Common myeloid progenitor, CD34-positive (primary cell): ENCODE measurements at regions not wholly inside any gene's neighbourhood (a gene's known extent, or its start where the extent isn't known, plus 50 kb on each side); places are given as distances from the start of the nearest gene placed in this dataset.

Experiments
- CTCF ChIA-PET: fragments of 350-600 bp; sonication (Branson Sonifier 250); formaldehyde crosslinking; loops from one replicate; lab custom pipeline; 2021; ENCODE audit warnings: antibody characterized with exemption; lab: Charles Lee
- POLR2A ChIA-PET: fragments of 350-600 bp; sonication (Branson Sonifier 250); formaldehyde crosslinking; loops from one replicate; lab custom pipeline; 2021; ENCODE audit warnings: antibody characterized with exemption; lab: Charles Lee
- DNase-seq, 3 donors: peaks; one replicate each; pipeline versions ENCODE4 v3.0.0 to v3.0.0-alpha.2; 2013
- H3K27ac ChIP-seq, 2 experiments: 1 replicate in 1 of 2; 2 replicates in 1 of 2; pipeline ENCODE4 v1.7.0; 2013; ENCODE audit warnings: inconsistent platforms in 2 of 2, low read length in 2 of 2, mild to moderate bottlenecking in 2 of 2, low read depth in 1 of 2, moderate library complexity in 1 of 2; ENCODE audit not compliant: severe bottlenecking in 2 of 2, insufficient read depth in 1 of 2, poor library complexity in 1 of 2
- H3K27me3 ChIP-seq, 5 experiments: replicated peaks in 2 of 5; 1 replicate in 3 of 5; 2 replicates in 2 of 5; pipeline versions ENCODE4 v1.6.1 to v1.7.0; 2013; ENCODE audit warnings: low read length in 4 of 5, mild to moderate bottlenecking in 2 of 5, moderate library complexity in 2 of 5, inconsistent platforms in 1 of 5; ENCODE audit not compliant: insufficient read depth in 5 of 5, control insufficient read depth in 4 of 5
- H3K36me3 ChIP-seq, 4 experiments: 1 replicate in 2 of 4; 2 replicates in 2 of 4; pipeline versions ENCODE4 v1.6.1 to v1.7.0; 2013; ENCODE audit warnings: low read length in 3 of 4, control low read depth in 1 of 4, mild to moderate bottlenecking in 1 of 4; ENCODE audit not compliant: control insufficient read depth in 4 of 4, insufficient read depth in 4 of 4
- H3K4me1 ChIP-seq, 4 experiments: 1 replicate in 3 of 4; 2 replicates in 1 of 4; pipeline versions ENCODE4 v1.6.1 to v1.7.1; 2013; ENCODE audit warnings: low read length in 3 of 4, mild to moderate bottlenecking in 3 of 4, control low read depth in 1 of 4, inconsistent platforms in 1 of 4, moderate library complexity in 1 of 4; ENCODE audit not compliant: control insufficient read depth in 4 of 4, insufficient read depth in 4 of 4; ENCODE audit errors: control extremely low read depth in 1 of 4
- H3K4me3 ChIP-seq, 7 experiments: 1 replicate in 4 of 7; 2 replicates in 3 of 7; pipeline versions ENCODE4 v1.5.1 to v1.7.0; 2013; ENCODE audit warnings: mild to moderate bottlenecking in 7 of 7, low read length in 6 of 7, moderate library complexity in 6 of 7, inconsistent platforms in 2 of 7, low read depth in 2 of 7, control low read depth in 1 of 7; ENCODE audit not compliant: insufficient read depth in 4 of 7, control insufficient read depth in 1 of 7; ENCODE audit errors: extremely low read depth in 1 of 7
- H3K9me3 ChIP-seq, 5 experiments: 1 replicate in 4 of 5; 2 replicates in 1 of 5; pipeline versions ENCODE4 v1.6.1 to v1.7.1; 2013; ENCODE audit warnings: low read length in 4 of 5, mild to moderate bottlenecking in 2 of 5, inconsistent platforms in 1 of 5, low read depth in 1 of 5, moderate library complexity in 1 of 5; ENCODE audit not compliant: control insufficient read depth in 4 of 5, insufficient read depth in 2 of 5; ENCODE audit errors: control extremely low read depth in 1 of 5
- WGBS: methylation state at CpG from one replicate; pipeline ENCODE4 v1.1.5; 2013; ENCODE audit not compliant: insufficient coverage; 5-methylcytosine and 5-hydroxymethylcytosine counted together

DNA sequence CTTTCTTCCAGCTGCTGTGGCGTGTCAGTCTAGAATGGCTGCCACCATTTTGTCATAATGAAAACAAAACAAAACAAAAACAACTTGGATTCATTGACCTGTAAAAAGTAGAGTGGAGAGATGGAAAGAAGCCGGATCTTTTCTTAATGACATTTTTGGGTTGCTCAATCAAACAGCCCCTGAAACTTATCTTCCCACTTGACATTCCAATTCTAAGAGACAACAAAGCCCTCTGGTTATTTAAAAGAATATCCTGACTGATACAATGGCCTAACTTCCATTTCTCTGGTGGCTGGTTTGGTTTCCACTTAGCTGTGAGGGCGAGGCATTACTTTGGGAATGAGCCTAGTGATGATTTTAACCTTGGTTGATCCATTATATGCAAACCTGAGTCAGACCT is 123.7 kb downstream of the AQP4 start:
- no peak for DNase-seq

DNA sequence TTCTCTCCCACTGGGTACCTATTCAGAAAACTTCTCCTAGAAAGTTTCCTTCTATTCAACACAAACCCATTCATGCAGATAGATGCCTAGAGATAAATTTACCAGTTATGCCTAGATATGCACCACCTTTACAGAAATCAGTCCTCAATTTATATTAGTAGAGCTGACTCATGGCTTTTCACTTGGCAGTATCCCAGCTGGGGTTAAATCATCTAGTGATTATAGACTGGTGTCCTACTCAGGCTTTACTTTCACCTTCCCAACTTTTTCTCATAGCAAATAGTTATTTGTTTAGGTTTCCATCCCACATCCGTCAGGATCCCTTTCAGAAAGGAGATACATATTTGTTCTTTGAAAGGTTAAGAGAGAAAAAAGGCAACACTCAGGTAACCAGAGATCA is 124.5 kb downstream of the AQP4 start:
- Histone ChIP-seq H3K4me3 (no peak overlapping the region), H3K9me3 (peaks cover 0 to 3% (median 0%) of the 10 kb centered on the region in 5 experiments), H3K27ac (no peak overlapping the region), H3K27me3 (no peaks in the 10 kb centered on the region), H3K36me3 (no peaks in the 10 kb centered on the region), H3K4me1 (peaks cover 0 to 1% (median 0%) of the 10 kb centered on the region in 4 experiments)
- CTCF ChIA-PET, result interaction anchor here (1.2 to 1.3 kb wide), 2 partner anchors 12 to 14 kb away, joined by 3 to 4 read pairs; no protein-coding TSS in a partner anchor
- POLR2A ChIA-PET, result no interaction called here
- DNase-seq, result no peak
- WGBS, result no CpG with 5 or more reads among the region's 1 CpG

More for the DNA sequence above, 123.7 kb downstream of the AQP4 start:
- ChIA-PET POLR2A (no interaction called here), CTCF (interaction anchor here (0.7 kb wide), 1 partner anchor 25 kb away, joined by 3 read pairs; no protein-coding TSS in a partner anchor)
- Histone ChIP-seq H3K9me3 (peaks cover 0 to 3% (median 0%) of the 10 kb centered on the region in 5 experiments), H3K36me3 (no peaks in the 10 kb centered on the region), H3K27ac (no peak overlapping the region), H3K4me1 (peaks cover 0 to 7% (median 1%) of the 10 kb centered on the region in 4 experiments), H3K27me3 (no peaks in the 10 kb centered on the region), H3K4me3 (no peak overlapping the region)
- 100% methylated on average over 1 of the region's 3 CpGs for WGBS

DNA sequence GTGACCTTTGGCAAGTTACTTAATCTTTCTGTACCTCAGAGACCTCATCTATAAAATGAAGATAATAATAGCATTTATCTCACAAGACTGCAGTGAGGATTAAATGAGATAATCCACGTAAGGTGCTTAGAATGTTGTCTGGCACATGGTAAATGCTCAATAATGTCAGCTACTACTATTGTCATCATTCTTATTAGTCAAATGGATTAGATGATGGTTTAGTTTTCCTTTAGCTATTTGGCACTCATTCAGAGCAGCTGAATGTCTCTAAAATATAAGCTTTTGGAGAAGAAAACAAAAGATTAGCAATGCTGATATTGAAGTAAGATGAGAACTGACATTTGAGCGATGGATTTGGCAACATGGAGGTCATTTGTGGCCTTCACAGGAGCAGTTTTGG is 125.1 kb downstream of the AQP4 start:
- no peaks in the 10 kb centered on the region for H3K4me1 ChIP-seq
- H3K4me3 ChIP-seq, result no peak overlapping the region
- ChIA-PET POLR2A (interaction anchor here (0.6 kb wide), 1 partner anchor 63 kb away, joined by 8 read pairs; no protein-coding TSS in a partner anchor), CTCF (interaction anchor here (1.2 to 1.3 kb wide), 2 partner anchors 11 to 13 kb away, joined by 3 to 4 read pairs; no protein-coding TSS in a partner anchor)
- H3K27ac ChIP-seq, result no peak overlapping the region
- no peaks in the 10 kb centered on the region for H3K27me3 ChIP-seq
- H3K9me3 ChIP-seq, result peaks cover 0 to 3% (median 0%) of the 10 kb centered on the region in 5 experiments
- H3K36me3 ChIP-seq, result no peaks in the 10 kb centered on the region
- DNase-seq, result no peak
- 100% methylated on average over 1 of the region's 2 CpGs for WGBS

DNA sequence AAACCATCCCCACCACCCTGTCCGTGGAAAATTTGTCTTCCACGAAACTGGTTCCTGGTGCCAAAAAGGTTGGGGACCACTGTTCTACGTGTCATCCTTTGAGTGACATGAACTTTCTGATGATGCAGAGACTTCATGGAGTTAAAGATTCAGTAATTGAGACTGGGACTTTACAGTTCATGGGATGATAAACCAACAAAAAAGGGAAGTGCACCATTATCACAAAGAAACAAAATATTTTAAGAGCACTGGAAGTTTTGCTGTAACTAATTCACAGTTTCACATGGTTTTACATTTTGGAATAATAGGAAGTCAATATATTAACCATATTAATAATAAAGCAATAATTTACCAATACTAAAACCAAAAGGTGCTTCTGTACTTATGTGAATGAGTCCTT is 126.8 kb downstream of the AQP4 start:
- no peak for DNase-seq
- WGBS, result 100% methylated on average over 3 of the region's 3 CpGs
- peaks cover 0 to 3% (median 0%) of the 10 kb centered on the region in 5 experiments for H3K9me3 ChIP-seq
- H3K4me3 ChIP-seq, result no peak overlapping the region
- ChIA-PET CTCF (no interaction called here), POLR2A (interaction anchor here (0.5 kb wide), 1 partner anchor 14 kb away, joined by 4 read pairs; no protein-coding TSS in a partner anchor)
- H3K27ac ChIP-seq, result no peak overlapping the region
- H3K4me1 ChIP-seq, result no peaks in the 10 kb centered on the region
- H3K27me3 ChIP-seq, result no peaks in the 10 kb centered on the region
- H3K36me3 ChIP-seq, result no peaks in the 10 kb centered on the region

DNA sequence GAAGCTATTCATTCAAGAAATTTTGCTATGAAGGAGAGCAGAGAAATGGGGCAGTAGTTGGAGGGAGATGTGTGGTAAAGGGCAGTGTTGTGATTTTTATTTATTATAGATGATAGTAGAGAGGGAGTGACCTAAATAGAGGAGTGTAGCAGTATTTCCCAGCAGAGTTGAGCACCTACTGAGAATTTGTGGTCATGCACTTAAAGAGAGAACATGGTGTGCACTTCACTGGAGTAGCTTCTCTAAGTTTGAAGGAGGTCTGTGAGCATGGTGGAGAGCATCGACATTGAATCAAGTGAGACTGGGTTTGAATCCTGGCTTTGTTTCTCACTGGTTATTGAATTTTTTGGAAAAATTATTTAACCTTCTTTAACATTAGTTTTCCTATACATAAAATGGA is 129.2 kb downstream of the AQP4 start:
- no peaks in the 10 kb centered on the region for H3K27me3 ChIP-seq
- peaks cover 0 to 2% (median under 1%) of the 10 kb centered on the region in 4 experiments for H3K4me1 ChIP-seq
- no peaks in the 10 kb centered on the region for H3K36me3 ChIP-seq
- ChIA-PET CTCF (no interaction called here), POLR2A (no interaction called here)
- WGBS, result no CpG with 5 or more reads among the region's 1 CpG
- H3K4me3 ChIP-seq, result no peak overlapping the region
- H3K27ac ChIP-seq, result no peak overlapping the region
- no peak for DNase-seq
- peaks cover 0 to 3% (median 0%) of the 10 kb centered on the region in 5 experiments for H3K9me3 ChIP-seq

DNA sequence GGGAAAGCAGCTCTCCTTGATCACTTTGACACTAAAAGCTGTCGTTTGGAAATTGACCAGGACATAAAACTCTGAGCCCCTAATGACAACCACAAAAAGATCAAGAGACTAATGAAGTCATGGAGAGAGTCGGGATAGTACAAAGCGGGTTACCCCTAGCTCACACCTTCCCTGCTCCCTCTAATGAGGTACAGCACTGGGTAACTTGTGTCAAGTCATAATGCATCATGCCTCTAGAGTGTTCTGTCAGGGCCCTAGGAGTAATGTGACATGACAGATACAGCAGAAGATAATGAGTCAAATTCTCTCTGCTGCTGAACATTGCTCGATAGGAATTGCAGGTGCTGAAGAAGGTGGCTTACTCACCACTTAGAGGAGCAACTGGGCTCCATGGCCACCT is 130.7 kb downstream of the AQP4 start:
- Histone ChIP-seq H3K27me3 (no peaks in the 10 kb centered on the region), H3K4me1 (peaks cover 0 to 7% (median 1%) of the 10 kb centered on the region in 4 experiments), H3K9me3 (peaks cover 0 to 3% (median 0%) of the 10 kb centered on the region in 5 experiments), H3K27ac (no peak overlapping the region), H3K36me3 (no peaks in the 10 kb centered on the region), H3K4me3 (no peak overlapping the region)
- POLR2A ChIA-PET, result no interaction called here
- CTCF ChIA-PET, result interaction anchor here (0.8 to 1.5 kb wide), 2 partner anchors 15 to 21 kb away, joined by 3 to 4 read pairs; no protein-coding TSS in a partner anchor
- WGBS, result 95% methylated on average over 4 of the region's 4 CpGs
- DNase-seq, result no peak

DNA sequence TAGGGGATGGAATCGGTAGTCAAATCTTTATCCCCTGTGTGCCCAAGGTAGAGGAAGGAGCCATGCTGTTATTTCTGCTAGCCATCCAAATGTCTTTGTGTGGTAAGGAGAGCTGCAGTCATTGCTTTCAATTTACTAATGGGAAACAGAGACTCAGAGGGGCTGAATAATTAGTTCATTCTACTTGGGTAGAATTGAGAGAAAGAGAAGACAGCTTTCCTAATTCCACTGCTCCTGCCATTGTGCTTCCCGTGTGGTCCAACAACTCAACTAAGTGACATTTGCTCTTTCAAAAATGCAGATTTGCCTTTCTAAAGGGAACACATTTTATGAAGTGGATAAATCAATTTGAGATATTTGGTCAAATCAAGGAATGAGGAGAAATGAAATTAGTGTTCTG is 136.1 kb downstream of the AQP4 start:
- Histone ChIP-seq H3K4me1 (peaks cover 0 to 7% (median 1%) of the 10 kb centered on the region in 4 experiments), H3K9me3 (no peaks in the 10 kb centered on the region), H3K36me3 (no peaks in the 10 kb centered on the region), H3K27me3 (no peaks in the 10 kb centered on the region), H3K27ac (no peak overlapping the region), H3K4me3 (no peak overlapping the region)
- CTCF ChIA-PET, result interaction anchor here (1.0 to 1.2 kb wide), 2 partner anchors 10 to 11 kb away, joined by 3 to 4 read pairs; no protein-coding TSS in a partner anchor
- no peak for DNase-seq
- POLR2A ChIA-PET, result no interaction called here
- WGBS, result no CpG with 5 or more reads among the region's 2 CpGs
